Uterus (tissue), 3 donors: ENCODE measurements at regions not wholly inside any gene's neighbourhood (a gene's known extent, or its start where the extent isn't known, plus 50 kb on each side); places are given as distances from the start of the nearest gene placed in this dataset.

Source experiments
- DNase-seq, 2 donors: peaks; one replicate each; pipeline ENCODE4 v3.0.0-alpha.2; 2019 to 2020
- H3K27ac ChIP-seq, 2 donors: fragments of 200-600 bp; sonication (generic); 1 replicate in 1 of 2; 2 replicates in 1 of 2; pipeline ENCODE4 v1.5.1; 2016 to 2018
- H3K27me3 ChIP-seq, 2 donors: fragments of 200-600 bp; sonication (generic); one replicate each; pipeline ENCODE4 v1.5.1; 2018 to 2019; ENCODE audit warnings: control low read depth in 1 of 2
- H3K36me3 ChIP-seq, 2 donors: fragments of 200-600 bp; sonication (generic); one replicate each; pipeline ENCODE4 v1.5.1; 2019; ENCODE audit warnings: control low read depth in 1 of 2
- H3K4me1 ChIP-seq, 2 donors: fragments of 200-600 bp; sonication (generic); one replicate each; pipeline ENCODE4 v1.5.1; 2018 to 2019; ENCODE audit warnings: control low read depth in 1 of 2
- H3K4me3 ChIP-seq, 2 donors: fragments of 200-600 bp; sonication (generic); 1 replicate in 1 of 2; 2 replicates in 1 of 2; pipeline ENCODE4 v1.5.1; 2018 to 2019; ENCODE audit warnings: mild to moderate bottlenecking in 1 of 2
- H3K9me3 ChIP-seq, 2 donors: fragments of 200-600 bp; sonication (generic); one replicate each; pipeline ENCODE4 v1.5.1; 2019; ENCODE audit warnings: control low read depth in 1 of 2
- CTCF ChIP-seq, 4 experiments: fragments of 200-600 bp in 2 of 4; fragments of 450-650 bp in 2 of 4; sonication (generic) in 2 of 4; IDR thresholded peaks; one replicate each; pipeline ENCODE4 v1.5.1; 2016 to 2019; ENCODE audit warnings: antibody characterized with exemption in 4 of 4, mild to moderate bottlenecking in 2 of 4, moderate library complexity in 1 of 4
- POLR2A ChIP-seq, 2 donors: fragments of 450-650 bp; IDR thresholded peaks; one replicate each; pipeline ENCODE4 v1.6.1; 2016; ENCODE audit warnings: antibody characterized with exemption in 2 of 2, mild to moderate bottlenecking in 1 of 2, moderate library complexity in 1 of 2
- intact Hi-C: fragments of 100-400 bp; cut with DNase I; formaldehyde crosslinking; loops from one replicate; pipeline ENCODE4 v1.15.1; 2023; ENCODE audit warnings: low total_unique reads
- donor health status: DM: yes; HTN: yes; CAD: no.

DNA sequence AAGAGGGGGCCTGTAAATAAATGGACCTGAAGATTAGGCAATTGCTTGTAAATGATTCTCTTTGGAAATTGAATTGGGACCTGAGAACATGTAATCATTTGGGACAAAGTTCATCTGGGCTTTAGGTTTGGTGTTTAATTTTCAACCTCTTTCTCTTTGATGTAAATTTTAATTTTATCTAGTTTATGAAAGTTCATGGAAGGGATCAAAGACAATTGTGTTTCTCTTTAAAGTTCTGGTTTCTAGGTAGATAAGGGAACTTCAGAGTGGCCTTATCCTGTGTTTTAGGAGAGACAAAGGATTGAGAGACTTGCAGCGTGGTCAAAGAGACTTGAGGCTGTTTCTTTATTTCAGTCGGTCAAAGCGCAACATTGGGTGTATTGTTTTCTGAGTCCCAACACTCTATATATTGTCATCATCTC lies 1108.3 kb downstream of the TBL1XR1 start:
- no peak for DNase-seq
- H3K27me3 ChIP-seq, result no peaks in the 10 kb centered on the region
- no peak overlapping the region for H3K27ac ChIP-seq
- no peaks in the 10 kb centered on the region for H3K4me1 ChIP-seq
- no peak for TF ChIP-seq CTCF (IDR thresholded peaks at IDR 0.05)
- TF ChIP-seq POLR2A (IDR thresholded peaks at IDR 0.05), result no peak
- intact Hi-C loops, result no loop called here
- no peaks in the 10 kb centered on the region for H3K9me3 ChIP-seq
- no peak overlapping the region for H3K4me3 ChIP-seq
- H3K36me3 ChIP-seq, result no peaks in the 10 kb centered on the region

GRCh38 chr3:176087066-176087697 lies 1110.1 kb downstream of the TBL1XR1 start:
- Histone ChIP-seq H3K27me3 (no peaks in the 10 kb centered on the region), H3K4me1 (no peaks in the 10 kb centered on the region), H3K9me3 (no peaks in the 10 kb centered on the region), H3K27ac (no peak overlapping the region), H3K36me3 (no peaks in the 10 kb centered on the region), H3K4me3 (no peak overlapping the region)
- TF ChIP-seq POLR2A (IDR thresholded peaks at IDR 0.05), result no peak
- no peak for TF ChIP-seq CTCF (IDR thresholded peaks at IDR 0.05)
- DNase-seq, result no peak
- intact Hi-C loops, result no loop called here

- intact Hi-C loops, result no loop called here
- Histone ChIP-seq H3K4me1 (no peaks in the 10 kb centered on the region), H3K27me3 (no peaks in the 10 kb centered on the region), H3K9me3 (no peaks in the 10 kb centered on the region), H3K27ac (no peak overlapping the region), H3K36me3 (no peaks in the 10 kb centered on the region), H3K4me3 (no peak overlapping the region)
- TF ChIP-seq CTCF (IDR thresholded peaks at IDR 0.05) (no peak), POLR2A (IDR thresholded peaks at IDR 0.05) (no peak)
- no peak for DNase-seq
Measured at GRCh38 chr3:176079785-176080184, 1117.5 kb downstream of the TBL1XR1 start.

GRCh38 chr3:176078906-176079305 lies 1118.4 kb downstream of the TBL1XR1 start:
- no peaks in the 10 kb centered on the region for H3K9me3 ChIP-seq
- no peak overlapping the region for H3K27ac ChIP-seq
- intact Hi-C loops, result no loop called here

DNA sequence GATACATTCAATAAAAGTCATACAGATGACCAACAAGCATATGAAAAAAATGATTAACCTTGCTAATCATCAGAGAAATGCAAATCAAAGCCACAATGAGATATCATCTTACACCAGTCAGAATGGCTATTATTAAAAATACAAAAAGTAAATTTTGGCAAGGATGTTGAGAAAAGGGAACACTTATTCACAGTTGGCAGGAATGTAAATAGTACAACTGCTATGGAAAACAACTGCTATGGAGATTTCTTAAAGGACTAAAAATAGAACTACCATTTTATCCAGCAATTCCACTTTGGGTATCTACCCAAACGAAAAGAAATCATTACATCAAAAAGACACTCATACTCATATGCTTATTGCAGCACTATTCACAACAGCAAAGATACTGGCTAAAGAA lies 1121.8 kb downstream of the TBL1XR1 start:
- Histone ChIP-seq H3K9me3 (no peaks in the 10 kb centered on the region), H3K27me3 (no peaks in the 10 kb centered on the region), H3K4me3 (no peak overlapping the region), H3K36me3 (no peaks in the 10 kb centered on the region), H3K27ac (no peak overlapping the region), H3K4me1 (no peaks in the 10 kb centered on the region)
- DNase-seq, result no peak
- intact Hi-C loops, result no loop called here
- TF ChIP-seq CTCF (IDR thresholded peaks at IDR 0.05) (no peak), POLR2A (IDR thresholded peaks at IDR 0.05) (no peak)

More at GRCh38 chr3:176078906-176079305, 1118.4 kb downstream of the TBL1XR1 start:
- Histone ChIP-seq H3K27me3 (no peaks in the 10 kb centered on the region), H3K36me3 (no peaks in the 10 kb centered on the region), H3K4me1 (no peaks in the 10 kb centered on the region), H3K4me3 (no peak overlapping the region)
- no peak for TF ChIP-seq POLR2A (IDR thresholded peaks at IDR 0.05)
- no peak for TF ChIP-seq CTCF (IDR thresholded peaks at IDR 0.05)
- DNase-seq, result no peak
